HUES6 (cell line): ENCODE measurements at regions not wholly inside any gene's neighbourhood (a gene's known extent, or its start where the extent isn't known, plus 50 kb on each side); places are given as distances from the start of the nearest gene placed in this dataset.

ENCODE experiments used
- H3K27ac ChIP-seq: 2 replicates; pipeline ENCODE4 v1.7.0; 2013; ENCODE audit warnings: low read depth, mild to moderate bottlenecking, low read length, inconsistent platforms
- H3K27me3 ChIP-seq: 2 replicates; pipeline ENCODE4 v1.6.1; 2013; ENCODE audit warnings: low read length; ENCODE audit not compliant: control insufficient read depth, insufficient read depth
- H3K36me3 ChIP-seq: 2 replicates; pipeline ENCODE4 v1.6.1; 2013; ENCODE audit warnings: low read length; ENCODE audit not compliant: control insufficient read depth, insufficient read depth
- H3K4me1 ChIP-seq: 2 replicates; pipeline ENCODE4 v1.6.1; 2013; ENCODE audit warnings: low read length; ENCODE audit not compliant: control insufficient read depth, insufficient read depth
- H3K4me3 ChIP-seq: 2 replicates; pipeline ENCODE4 v1.5.1; 2013; ENCODE audit warnings: low read depth, low read length
- H3K9ac ChIP-seq: one replicate; pipeline ENCODE4 v1.6.1; 2013; ENCODE audit warnings: mild to moderate bottlenecking, low read length
- H3K9me3 ChIP-seq: 2 replicates; pipeline ENCODE4 v1.6.1; 2013; ENCODE audit warnings: low read depth, low read length; ENCODE audit not compliant: control insufficient read depth, insufficient read depth

DNA sequence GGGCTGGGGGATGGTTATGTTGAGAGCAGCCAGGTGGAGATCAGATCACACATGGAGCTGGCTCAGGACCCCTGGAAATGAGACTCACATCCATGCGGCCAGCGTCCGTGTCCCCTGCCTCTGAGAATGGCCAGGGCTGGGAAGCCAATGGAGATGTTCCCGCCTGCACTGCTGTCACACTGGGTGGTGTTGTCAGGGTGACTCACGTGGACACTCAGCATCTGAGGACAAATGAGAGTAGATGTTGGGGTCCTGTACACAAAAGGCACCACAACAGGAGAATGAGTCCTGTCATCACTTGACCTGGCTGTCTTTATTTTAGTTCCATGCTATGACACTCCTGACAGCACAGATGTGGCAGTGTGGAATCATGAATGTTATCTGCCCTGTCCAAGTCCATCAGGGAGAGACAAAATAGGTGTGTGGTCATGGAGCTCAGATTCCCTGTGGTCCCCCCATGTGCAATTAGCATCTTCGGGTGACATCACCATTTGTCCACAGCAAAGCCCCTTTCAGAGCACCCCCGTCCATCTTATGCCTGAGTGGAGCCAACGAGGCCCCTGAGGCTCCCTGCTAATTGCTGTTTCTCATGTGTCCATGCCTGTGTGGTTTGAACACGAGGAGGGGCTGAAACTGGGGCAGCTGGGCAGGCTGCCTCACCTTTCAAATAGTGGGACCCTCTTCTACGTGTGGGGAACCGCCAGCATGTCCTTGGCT is 393.5 kb downstream of the AACS start:
- no peaks in the 10 kb centered on the region for H3K36me3 ChIP-seq
- H3K27ac ChIP-seq = no peak overlapping the region
- H3K9me3 ChIP-seq = no peaks in the 10 kb centered on the region
- no peak overlapping the region for H3K9ac ChIP-seq
- H3K27me3 ChIP-seq = no peaks in the 10 kb centered on the region
- no peak overlapping the region for H3K4me3 ChIP-seq
- no peaks in the 10 kb centered on the region; the same call in 1 of the 2 replicates for H3K4me1 ChIP-seq

DNA sequence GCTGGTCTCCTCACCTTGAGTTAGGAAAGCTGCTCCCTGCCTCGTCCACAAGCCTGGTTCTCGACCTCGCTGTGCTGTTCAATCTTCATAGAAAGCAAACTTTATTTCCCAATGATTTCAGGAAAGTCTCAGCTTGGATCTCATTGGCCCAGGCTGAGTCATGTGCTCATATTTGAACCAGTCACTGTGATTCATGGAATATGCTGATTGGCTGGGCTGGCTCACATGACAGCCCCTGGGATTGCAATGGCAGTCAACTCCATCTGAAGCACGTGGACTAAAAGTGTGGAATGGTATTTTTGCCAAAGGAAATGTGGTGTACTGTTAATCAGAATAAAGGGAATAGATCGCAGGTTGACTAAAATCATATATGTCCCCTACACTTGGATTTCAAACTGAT is 396.6 kb downstream of the AACS start:
- no peaks in the 10 kb centered on the region for H3K9me3 ChIP-seq
- no peak overlapping the region for H3K4me3 ChIP-seq

GRCh38 chr12:125463386-125463785 is 398.2 kb downstream of the AACS start:
- Histone ChIP-seq H3K9ac (no peak overlapping the region), H3K4me3 (no peak overlapping the region), H3K27me3 (no peaks in the 10 kb centered on the region), H3K36me3 (no peaks in the 10 kb centered on the region), H3K27ac (no peak overlapping the region), H3K4me1 (no peaks in the 10 kb centered on the region), H3K9me3 (no peaks in the 10 kb centered on the region)

More for the DNA sequence above, 396.6 kb downstream of the AACS start:
- Histone ChIP-seq H3K36me3 (no peaks in the 10 kb centered on the region), H3K4me1 (no peaks in the 10 kb centered on the region), H3K9ac (no peak overlapping the region), H3K27ac (no peak overlapping the region), H3K27me3 (no peaks in the 10 kb centered on the region)

GRCh38 chr12:125467363-125467762 is 402.1 kb downstream of the AACS start:
- Histone ChIP-seq H3K36me3 (no peaks in the 10 kb centered on the region), H3K4me1 (no peaks in the 10 kb centered on the region), H3K9ac (no peak overlapping the region), H3K9me3 (no peaks in the 10 kb centered on the region), H3K27me3 (no peaks in the 10 kb centered on the region), H3K4me3 (no peak overlapping the region), H3K27ac (no peak overlapping the region)

DNA sequence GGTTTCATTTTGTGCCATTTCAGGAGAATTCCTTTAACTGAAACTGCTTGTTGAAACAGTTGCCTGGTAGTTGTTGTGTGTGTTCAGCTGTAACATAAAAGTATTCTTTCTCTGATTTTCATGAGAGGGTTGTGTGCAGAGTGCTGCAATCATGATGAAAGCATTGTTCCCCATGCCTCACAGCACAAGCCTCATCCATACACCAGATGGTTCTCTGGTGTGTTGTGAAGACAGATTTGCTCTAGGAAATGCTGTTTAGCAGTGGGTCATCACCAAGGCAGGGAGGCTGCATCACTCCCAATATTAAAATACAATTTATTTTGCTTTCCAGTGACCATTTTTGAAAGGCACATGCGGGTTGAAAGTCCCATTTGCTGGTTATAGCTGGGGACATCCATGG is 404.4 kb downstream of the AACS start:
- H3K27me3 ChIP-seq = no peaks in the 10 kb centered on the region
- H3K4me1 ChIP-seq = no peaks in the 10 kb centered on the region
- no peaks in the 10 kb centered on the region for H3K9me3 ChIP-seq
- H3K4me3 ChIP-seq = no peak overlapping the region
- no peaks in the 10 kb centered on the region for H3K36me3 ChIP-seq
- H3K27ac ChIP-seq = no peak overlapping the region
- no peak overlapping the region for H3K9ac ChIP-seq

DNA sequence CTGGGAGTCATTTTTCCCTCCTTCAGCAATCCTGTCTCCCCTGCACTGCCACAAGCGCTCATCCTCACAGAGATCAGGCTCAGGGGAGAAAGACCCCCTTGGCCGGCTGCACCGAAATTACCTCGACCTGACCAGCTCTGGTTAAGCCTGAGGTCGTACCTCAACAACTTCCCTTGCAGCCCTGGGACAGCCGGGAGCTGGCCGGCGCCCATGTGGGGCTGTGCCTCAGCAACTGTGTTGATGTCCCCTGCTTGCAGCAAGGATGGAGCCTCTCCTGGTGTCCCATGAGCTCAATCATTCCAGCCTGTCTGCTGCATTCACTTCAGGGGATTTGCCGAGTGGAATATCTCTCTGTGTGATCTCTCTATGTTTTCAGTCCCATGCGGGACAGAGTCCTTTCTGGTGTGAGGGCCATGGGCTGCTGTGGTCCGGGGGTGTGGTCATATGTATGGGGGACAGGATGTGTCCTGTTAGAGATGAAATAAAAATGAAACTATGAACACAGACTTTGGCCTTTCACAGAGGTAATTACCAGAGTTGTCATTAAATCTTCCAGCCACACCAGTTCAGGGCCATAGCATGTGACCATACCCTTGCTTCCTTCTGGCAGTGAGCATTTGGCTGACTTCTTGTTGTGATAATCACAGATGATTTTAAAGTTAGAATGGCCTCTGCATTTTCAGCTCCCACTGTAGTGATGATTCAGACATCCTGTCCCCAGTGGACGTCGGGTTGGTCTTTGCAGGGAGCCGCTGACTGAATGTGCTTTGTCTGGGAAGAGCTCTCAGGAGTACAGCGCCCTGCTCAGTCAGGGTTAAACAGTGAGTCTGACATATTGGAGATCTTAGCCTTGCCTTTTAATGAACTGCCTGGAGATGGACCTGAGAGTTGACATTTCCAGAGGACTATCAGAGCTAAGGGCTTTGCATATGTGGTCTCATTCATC is 405.9 kb downstream of the AACS start:
- Histone ChIP-seq H3K4me1 (no peaks in the 10 kb centered on the region), H3K4me3 (no peak overlapping the region), H3K27me3 (no peaks in the 10 kb centered on the region), H3K9ac (no peak overlapping the region), H3K9me3 (no peaks in the 10 kb centered on the region), H3K36me3 (no peaks in the 10 kb centered on the region), H3K27ac (no peak overlapping the region)

DNA sequence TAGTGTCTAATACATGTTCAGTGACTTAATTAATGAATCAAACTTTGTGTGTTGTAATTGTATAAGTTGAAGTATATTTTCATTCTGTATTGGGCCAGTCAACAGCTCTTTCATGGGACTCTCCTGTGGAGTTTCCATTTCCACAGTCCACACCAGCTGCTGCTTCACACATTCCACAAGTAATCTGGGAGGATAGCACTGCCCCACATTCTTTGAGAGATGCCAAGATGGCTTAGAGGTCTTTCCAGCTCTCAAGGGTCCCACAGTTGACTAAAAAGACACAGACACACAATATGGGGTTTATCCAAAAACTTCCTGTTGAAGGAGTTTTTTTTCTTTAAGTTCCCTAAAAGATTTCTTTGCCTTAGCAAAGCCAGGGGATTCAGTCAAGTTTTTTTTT is 408.3 kb downstream of the AACS start:
- H3K36me3 ChIP-seq = no peaks in the 10 kb centered on the region
- no peak overlapping the region for H3K4me3 ChIP-seq
- H3K9me3 ChIP-seq = no peaks in the 10 kb centered on the region
- no peak overlapping the region for H3K27ac ChIP-seq
- H3K9ac ChIP-seq = no peak overlapping the region
- no peaks in the 10 kb centered on the region for H3K4me1 ChIP-seq
- H3K27me3 ChIP-seq = no peaks in the 10 kb centered on the region

DNA sequence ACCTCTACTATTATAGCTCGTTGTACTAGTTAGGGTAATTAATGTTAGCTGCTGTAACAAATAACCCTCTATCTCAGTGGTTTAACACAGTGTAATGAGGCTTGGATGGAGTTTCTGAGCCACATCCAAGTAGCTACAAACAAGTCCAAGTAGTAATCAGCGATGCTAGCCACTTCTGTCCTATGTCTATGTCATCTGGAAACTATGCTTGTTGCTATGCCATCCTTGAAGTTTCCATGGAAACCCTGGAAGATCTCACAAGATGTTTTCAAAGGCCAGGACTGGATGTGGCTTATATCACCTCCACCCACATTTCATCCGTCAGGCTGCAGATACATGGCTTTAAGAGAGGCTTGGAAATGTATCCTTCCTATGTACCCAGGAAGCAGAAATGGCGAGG is 422.1 kb downstream of the AACS start:
- Histone ChIP-seq H3K9ac (no peak overlapping the region), H3K27ac (no peak overlapping the region), H3K4me1 (no peaks in the 10 kb centered on the region), H3K4me3 (no peak overlapping the region), H3K9me3 (no peaks in the 10 kb centered on the region; the same call in 1 of the 2 replicates), H3K27me3 (no peaks in the 10 kb centered on the region), H3K36me3 (no peaks in the 10 kb centered on the region)

DNA sequence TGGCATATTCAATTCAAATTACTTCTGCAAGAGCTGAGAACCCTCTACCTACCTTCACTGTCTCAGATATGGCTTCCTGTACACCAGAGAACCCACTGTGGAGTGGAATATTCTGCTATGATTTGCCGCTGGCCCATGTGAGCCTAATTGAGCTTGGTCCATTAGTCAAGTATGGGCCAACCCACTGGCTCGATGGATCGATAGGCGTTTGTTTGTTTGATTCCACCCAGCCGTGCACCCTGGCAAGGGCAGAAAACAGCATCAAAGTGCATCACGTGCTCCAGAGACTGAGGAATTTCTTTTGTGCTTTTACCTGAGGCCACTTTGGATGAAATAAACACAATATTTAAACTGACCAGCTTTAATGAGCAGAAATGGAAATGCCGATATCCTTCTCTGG is 426.3 kb downstream of the AACS start:
- Histone ChIP-seq H3K27ac (no peak overlapping the region), H3K36me3 (no peaks in the 10 kb centered on the region), H3K9me3 (no peaks in the 10 kb centered on the region; the same call in 1 of the 2 replicates), H3K27me3 (no peaks in the 10 kb centered on the region), H3K9ac (no peak overlapping the region), H3K4me3 (no peak overlapping the region), H3K4me1 (no peaks in the 10 kb centered on the region)

DNA sequence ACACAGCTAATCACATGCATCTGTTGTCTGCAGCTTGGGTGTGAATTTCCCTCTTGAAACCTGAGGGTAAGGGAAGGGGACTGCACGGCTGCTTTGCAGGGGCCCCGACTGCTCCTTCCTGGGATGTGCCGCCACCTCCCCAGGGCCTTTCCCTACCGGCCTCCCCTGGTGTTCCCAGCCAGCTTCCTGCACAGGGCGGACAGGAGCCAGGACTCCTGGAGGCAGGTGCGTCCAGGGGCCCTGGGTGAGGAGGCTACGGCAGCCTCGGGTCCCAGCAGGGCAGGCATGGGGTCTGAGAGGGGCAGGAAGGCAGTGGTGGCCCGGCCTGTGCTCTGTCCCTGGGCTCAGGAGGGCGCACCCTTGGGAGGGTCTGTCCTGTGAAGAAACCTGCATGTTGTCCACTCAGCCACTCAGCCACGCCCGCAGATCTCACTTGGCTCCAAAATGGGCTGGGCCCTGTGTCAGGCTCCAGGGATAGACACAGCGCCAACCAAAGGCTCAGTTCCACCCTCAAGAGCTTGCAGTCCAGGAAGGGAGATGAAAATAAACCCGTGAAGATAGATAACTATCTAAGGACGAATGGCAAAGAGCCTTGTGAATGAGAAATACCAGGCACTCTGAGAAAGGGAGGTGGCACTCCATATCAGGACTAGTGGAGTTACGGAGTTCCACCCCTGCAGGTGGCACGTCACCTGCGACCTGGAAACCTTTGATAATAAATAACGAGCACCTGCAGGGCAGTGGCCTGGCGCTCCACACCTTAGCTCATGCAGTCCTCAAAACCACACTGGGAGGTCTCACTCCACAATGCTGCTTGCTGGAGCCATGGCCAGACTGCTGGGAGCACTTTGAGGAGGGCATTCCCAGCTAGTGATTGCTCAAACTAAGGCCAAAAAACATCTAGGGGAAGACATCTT is 427.4 kb downstream of the AACS start:
- no peak overlapping the region for H3K9ac ChIP-seq
- no peak overlapping the region for H3K4me3 ChIP-seq
- H3K27me3 ChIP-seq = no peaks in the 10 kb centered on the region
- H3K36me3 ChIP-seq = no peaks in the 10 kb centered on the region
- H3K27ac ChIP-seq = no peak overlapping the region
- no peaks in the 10 kb centered on the region for H3K4me1 ChIP-seq
- H3K9me3 ChIP-seq = no peaks in the 10 kb centered on the region; the same call in 1 of the 2 replicates
